SK-N-SH (cell line): ENCODE measurements at regions not wholly inside any gene's neighbourhood (a gene's known extent, or its start where the extent isn't known, plus 50 kb on each side); places are given as distances from the start of the nearest gene placed in this dataset.

Source experiments
- CTCF ChIA-PET: fragments of 300-600, 350-600 bp; formaldehyde crosslinking; extraction: SDS; loops from one replicate; lab custom pipeline; 2021; lab: Yijun Ruan, JAX
- POLR2A ChIA-PET: fragments of 350-600 bp; sonication (Branson Sonifier 250); formaldehyde crosslinking; extraction: SDS; loops from one replicate; lab custom pipeline; 2020; ENCODE audit warnings: antibody characterized with exemption, inconsistent platforms; lab: Yijun Ruan, JAX
- DNase-seq: peaks from one replicate; pipeline ENCODE4 v3.0.0; 2012
- H2AFZ ChIP-seq: fragments of 200-600 bp; sonication (generic); 2 replicates; pipeline ENCODE4 v1.8.1; 2016; ENCODE audit warnings: antibody characterized with exemption, mild to moderate bottlenecking, low read depth
- H3F3A ChIP-seq: fragments of 200-600 bp; sonication (generic); replicated peaks from 2 replicates; pipeline ENCODE3; 2016; ENCODE audit warnings: antibody characterized with exemption, mild to moderate bottlenecking; ENCODE audit not compliant: insufficient read depth
- H3K27ac ChIP-seq, 2 experiments: fragments of 200-500 bp in 1 of 2; fragments of 200-600 bp in 1 of 2; sonication (Bioruptor generic) in 1 of 2; sonication (generic), shearing (Covaris generic) in 1 of 2; 2 replicates each; pipeline versions ENCODE4 v1.5.1 to v1.6.1; 2014 to 2016; ENCODE audit warnings: low read depth in 2 of 2, inconsistent platforms in 1 of 2, low read length in 1 of 2, mild to moderate bottlenecking in 1 of 2, mixed read lengths in 1 of 2
- H3K27me3 ChIP-seq: fragments of 200-600 bp; sonication (generic), shearing (Covaris generic); 2 replicates; pipeline ENCODE4 v1.6.1; 2016; ENCODE audit warnings: mixed run types; ENCODE audit not compliant: insufficient read depth
- H3K36me3 ChIP-seq, 2 experiments: fragments of 200-500 bp in 1 of 2; fragments of 200-600 bp in 1 of 2; sonication (Bioruptor generic) in 1 of 2; sonication (generic) in 1 of 2; replicated peaks in 1 of 2; 2 replicates each; pipeline versions ENCODE3 to v1.5.1; 2014 to 2016; ENCODE audit warnings: low read length in 1 of 2, mild to moderate bottlenecking in 1 of 2; ENCODE audit not compliant: insufficient read depth in 2 of 2, control insufficient read depth in 1 of 2
- H3K4me1 ChIP-seq, 2 experiments: fragments of 200-500 bp in 1 of 2; fragments of 200-600 bp in 1 of 2; sonication (Bioruptor generic) in 1 of 2; sonication (generic), shearing (Covaris generic) in 1 of 2; 2 replicates each; pipeline versions ENCODE4 v1.5.1 to v1.6.1; 2014 to 2016; ENCODE audit warnings: low read depth in 1 of 2, low read length in 1 of 2, mixed run types in 1 of 2; ENCODE audit not compliant: insufficient read depth in 2 of 2, control insufficient read depth in 1 of 2
- H3K4me2 ChIP-seq: fragments of 200-600 bp; sonication (generic), shearing (Covaris generic); 2 replicates; pipeline ENCODE4 v1.6.1; 2017; ENCODE audit warnings: mixed run types
- H3K4me3 ChIP-seq, 2 experiments: fragments of 200-500 bp in 1 of 2; fragments of 200-600 bp in 1 of 2; sonication (Bioruptor generic) in 1 of 2; sonication (generic), shearing (Covaris generic) in 1 of 2; 2 replicates each; pipeline versions ENCODE4 v1.5.1 to v1.8.1; 2014 to 2016; ENCODE audit warnings: low read depth in 2 of 2, inconsistent platforms in 1 of 2, low read length in 1 of 2, mild to moderate bottlenecking in 1 of 2, mixed read lengths in 1 of 2, moderate library complexity in 1 of 2
- H3K79me2 ChIP-seq: fragments of 200-600 bp; sonication (generic); 2 replicates; pipeline ENCODE4 v1.8.1; 2017; ENCODE audit warnings: mild to moderate bottlenecking; ENCODE audit not compliant: insufficient read depth
- H3K9ac ChIP-seq: fragments of 200-600 bp; sonication (generic); 2 replicates; pipeline ENCODE4 v1.6.1; 2017; ENCODE audit warnings: mixed run types
- H3K9me2 ChIP-seq: fragments of 200-600 bp; sonication (generic); 2 replicates; pipeline ENCODE4 v1.6.1; 2017; ENCODE audit warnings: mixed run types
- H3K9me3 ChIP-seq: fragments of 200-600 bp; sonication (generic); 2 replicates; pipeline ENCODE4 v1.6.1; 2017; ENCODE audit warnings: mixed run types, mild to moderate bottlenecking, moderate library complexity
- H4K20me1 ChIP-seq: fragments of 200-600 bp; sonication (generic); 2 replicates; pipeline ENCODE4 v1.6.1; 2017; ENCODE audit warnings: mild to moderate bottlenecking, mixed run types; ENCODE audit not compliant: insufficient read depth
- CHD2 ChIP-seq: fragments of 150-350 bp; IDR thresholded peaks from 2 replicates; pipeline ENCODE4 v1.6.1; 2018; ENCODE audit warnings: low read length; ENCODE audit not compliant: partially characterized antibody
- ELF1 ChIP-seq: IDR thresholded peaks from 2 replicates; pipeline ENCODE4 v1.4.0; 2012
- EZH2phosphoT487 ChIP-seq: fragments of 200-600 bp; sonication (generic); IDR thresholded peaks from 2 replicates; pipeline ENCODE4 v1.6.1; 2017; ENCODE audit warnings: low read depth, mixed run types, mild to moderate bottlenecking, antibody characterized with exemption, moderate library complexity, borderline replicate concordance
- GABPA ChIP-seq: IDR thresholded peaks from 2 replicates; pipeline ENCODE4 v1.4.0; 2012; ENCODE audit warnings: low read depth, mild to moderate bottlenecking
- GATA2 ChIP-seq: sonication (generic); formaldehyde crosslinking; IDR thresholded peaks from 2 replicates; pipeline ENCODE4 v1.5.0; 2020; ENCODE audit warnings: mild to moderate bottlenecking, missing genetic modification reagents
- JUND ChIP-seq: IDR thresholded peaks from 2 replicates; pipeline ENCODE4 v1.4.0; 2012
- MEF2A ChIP-seq: IDR thresholded peaks from 2 replicates; pipeline ENCODE4 v1.4.0; 2012; ENCODE audit warnings: low read depth, borderline replicate concordance
- NFIC ChIP-seq: IDR thresholded peaks from 2 replicates; pipeline ENCODE4 v1.4.0; 2012; ENCODE audit warnings: borderline replicate concordance
- NRF1 ChIP-seq: IDR thresholded peaks from 2 replicates; pipeline ENCODE4 v1.6.1; 2012; ENCODE audit warnings: low read depth, mild to moderate bottlenecking, low read length
- RAD21 ChIP-seq: IDR thresholded peaks from 2 replicates; pipeline ENCODE4 v1.6.1; 2012; ENCODE audit warnings: mild to moderate bottlenecking, low read length
- RFX5 ChIP-seq: IDR thresholded peaks from 2 replicates; pipeline ENCODE4 v1.6.1; 2012; ENCODE audit warnings: mild to moderate bottlenecking, improper control_type of control experiment, low read length
- TAF1 ChIP-seq: IDR thresholded peaks from 2 replicates; pipeline ENCODE4 v1.6.1; 2012; ENCODE audit warnings: low read depth, mild to moderate bottlenecking, low read length, moderate library complexity, borderline replicate concordance
- TCF12 ChIP-seq: IDR thresholded peaks from 2 replicates; pipeline ENCODE4 v1.4.0; 2012
- TEAD4 ChIP-seq: IDR thresholded peaks from 2 replicates; pipeline ENCODE4 v1.4.0; 2012; ENCODE audit warnings: mild to moderate bottlenecking, borderline replicate concordance; ENCODE audit not compliant: insufficient read depth
- USF1 ChIP-seq: IDR thresholded peaks from 2 replicates; pipeline ENCODE4 v1.4.0; 2012; ENCODE audit warnings: low read depth, borderline replicate concordance
- YY1 ChIP-seq: IDR thresholded peaks from 2 replicates; pipeline ENCODE4 v1.4.0; 2012; ENCODE audit warnings: low read depth, mild to moderate bottlenecking
- ZBTB33 ChIP-seq: IDR thresholded peaks from 2 replicates; pipeline ENCODE4 v1.4.0; 2012; ENCODE audit warnings: low read depth, borderline replicate concordance
- WGBS: methylation state at CpG from one replicate; pipeline ENCODE4 v1.1.6; 2017; ENCODE audit warnings: low lambda C conversion rate; 5-methylcytosine and 5-hydroxymethylcytosine counted together
- TF ChIP-seq, protein P1 (sequence below): fragments of 200-600 bp; sonication (generic); IDR thresholded peaks from 2 replicates; pipeline ENCODE4 v1.6.1; 2017; ENCODE audit warnings: antibody characterized with exemption, mild to moderate bottlenecking, moderate library complexity
- TF ChIP-seq, protein P2 (sequence below): IDR thresholded peaks from 2 replicates; pipeline ENCODE4; 2012
- TF ChIP-seq, protein P3 (sequence below): IDR thresholded peaks from 2 replicates; pipeline ENCODE4 v1.4.0; 2012; ENCODE audit warnings: low read depth

- no peak overlapping the region for H3K4me2 ChIP-seq
- whole genome bisulfite sequencing, result 60% methylated on average over 3 of the region's 3 CpGs
- H3K9me2 ChIP-seq, result no peaks in the 10 kb centered on the region
- H4K20me1 ChIP-seq, result no peaks in the 10 kb centered on the region
- no peak overlapping the region for H2AFZ ChIP-seq
- ChIA-PET POLR2A (no interaction called here), CTCF (interaction anchor here (0.9 kb wide), 1 partner anchor 62 kb away, joined by 4 read pairs; no protein-coding TSS in a partner anchor)
- no peaks in the 10 kb centered on the region for H3K36me3 ChIP-seq
- H3K9me3 ChIP-seq, result no peaks in the 10 kb centered on the region
- TF ChIP-seq GATA2 (CRISPR knock-in tag), result peak; percentile 34; the same call in 1 of the 2 replicates
- TF ChIP-seq TCF12, result no peak
- TF ChIP-seq, protein P1, sequence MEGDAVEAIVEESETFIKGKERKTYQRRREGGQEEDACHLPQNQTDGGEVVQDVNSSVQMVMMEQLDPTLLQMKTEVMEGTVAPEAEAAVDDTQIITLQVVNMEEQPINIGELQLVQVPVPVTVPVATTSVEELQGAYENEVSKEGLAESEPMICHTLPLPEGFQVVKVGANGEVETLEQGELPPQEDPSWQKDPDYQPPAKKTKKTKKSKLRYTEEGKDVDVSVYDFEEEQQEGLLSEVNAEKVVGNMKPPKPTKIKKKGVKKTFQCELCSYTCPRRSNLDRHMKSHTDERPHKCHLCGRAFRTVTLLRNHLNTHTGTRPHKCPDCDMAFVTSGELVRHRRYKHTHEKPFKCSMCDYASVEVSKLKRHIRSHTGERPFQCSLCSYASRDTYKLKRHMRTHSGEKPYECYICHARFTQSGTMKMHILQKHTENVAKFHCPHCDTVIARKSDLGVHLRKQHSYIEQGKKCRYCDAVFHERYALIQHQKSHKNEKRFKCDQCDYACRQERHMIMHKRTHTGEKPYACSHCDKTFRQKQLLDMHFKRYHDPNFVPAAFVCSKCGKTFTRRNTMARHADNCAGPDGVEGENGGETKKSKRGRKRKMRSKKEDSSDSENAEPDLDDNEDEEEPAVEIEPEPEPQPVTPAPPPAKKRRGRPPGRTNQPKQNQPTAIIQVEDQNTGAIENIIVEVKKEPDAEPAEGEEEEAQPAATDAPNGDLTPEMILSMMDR, result no peak
- no peak overlapping the region for H3K9ac ChIP-seq
- H3K27me3 ChIP-seq, result no peaks in the 10 kb centered on the region
- no peak overlapping the region for H3K4me3 ChIP-seq
- no peak for DNase-seq
- H3K79me2 ChIP-seq, result no peaks in the 10 kb centered on the region
- no peaks in the 10 kb centered on the region; a peak in 1 of 4 replicates for H3K4me1 ChIP-seq
- H3F3A ChIP-seq, result no peaks in the 10 kb centered on the region
- peak overlapping the region in 1 of 2 experiments; percentile 3; a peak in 2 of 4 replicates for H3K27ac ChIP-seq
Observed at GRCh38 chr9:27977931-27978330, 404.6 kb upstream of the C9orf72 start.

DNA sequence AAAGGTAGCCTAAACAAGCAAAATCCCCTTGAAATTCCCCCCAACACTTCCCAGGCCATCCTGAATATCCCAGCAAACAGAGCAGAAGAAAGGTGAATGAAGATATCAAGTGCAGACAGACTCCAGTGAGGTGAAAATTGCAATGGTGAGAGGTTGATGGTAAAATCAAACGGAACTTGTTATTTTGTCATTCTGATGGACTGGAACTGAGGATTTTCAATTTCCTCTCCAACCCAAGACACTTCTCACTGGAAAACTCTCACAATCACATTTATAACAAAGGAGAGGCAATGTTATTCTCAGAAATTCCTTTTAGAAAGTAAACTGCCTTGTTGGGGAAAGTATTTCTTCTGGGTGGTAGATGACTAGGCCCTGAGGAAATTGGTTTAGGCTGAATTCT, 412.4 kb upstream of the C9orf72 start:
- Histone ChIP-seq H3K9ac (no peak overlapping the region), H4K20me1 (no peaks in the 10 kb centered on the region), H3K4me3 (no peak overlapping the region), H3K4me1 (no peaks in the 10 kb centered on the region), H3K9me3 (no peaks in the 10 kb centered on the region), H3K4me2 (no peak overlapping the region), H3F3A (no peaks in the 10 kb centered on the region), H3K27ac (no peak overlapping the region), H2AFZ (no peak overlapping the region), H3K27me3 (no peaks in the 10 kb centered on the region), H3K36me3 (no peaks in the 10 kb centered on the region), H3K79me2 (no peaks in the 10 kb centered on the region), H3K9me2 (no peaks in the 10 kb centered on the region)
- TF ChIP-seq ZBTB33 (no peak), YY1 (no peak), TEAD4 (no peak), CHD2 (no peak), ELF1 (no peak), NRF1 (no peak), JUND (no peak), NFIC (no peak), GABPA (no peak), RFX5 (no peak), GATA2 (CRISPR knock-in tag) (no peak), MEF2A (no peak), EZH2phosphoT487 (no peak), RAD21 (no peak), USF1 (no peak), TAF1 (no peak)
- TF ChIP-seq, protein P2, sequence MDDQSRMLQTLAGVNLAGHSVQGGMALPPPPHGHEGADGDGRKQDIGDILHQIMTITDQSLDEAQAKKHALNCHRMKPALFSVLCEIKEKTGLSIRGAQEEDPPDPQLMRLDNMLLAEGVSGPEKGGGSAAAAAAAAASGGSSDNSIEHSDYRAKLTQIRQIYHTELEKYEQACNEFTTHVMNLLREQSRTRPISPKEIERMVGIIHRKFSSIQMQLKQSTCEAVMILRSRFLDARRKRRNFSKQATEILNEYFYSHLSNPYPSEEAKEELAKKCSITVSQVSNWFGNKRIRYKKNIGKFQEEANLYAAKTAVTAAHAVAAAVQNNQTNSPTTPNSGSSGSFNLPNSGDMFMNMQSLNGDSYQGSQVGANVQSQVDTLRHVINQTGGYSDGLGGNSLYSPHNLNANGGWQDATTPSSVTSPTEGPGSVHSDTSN, result no peak
- TF ChIP-seq, protein P3, sequence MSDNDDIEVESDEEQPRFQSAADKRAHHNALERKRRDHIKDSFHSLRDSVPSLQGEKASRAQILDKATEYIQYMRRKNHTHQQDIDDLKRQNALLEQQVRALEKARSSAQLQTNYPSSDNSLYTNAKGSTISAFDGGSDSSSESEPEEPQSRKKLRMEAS, result no peak
- DNase-seq, result no peak
- CTCF ChIA-PET, result no interaction called here
- 78% methylated on average over 1 of the region's 1 CpG for WGBS
- POLR2A ChIA-PET, result no interaction called here
